ENCODE measurements at regions not wholly inside any gene's neighbourhood (a gene's known extent, or its start where the extent isn't known, plus 50 kb on each side); places are given as distances from the start of the nearest gene placed in this dataset.

DNA sequence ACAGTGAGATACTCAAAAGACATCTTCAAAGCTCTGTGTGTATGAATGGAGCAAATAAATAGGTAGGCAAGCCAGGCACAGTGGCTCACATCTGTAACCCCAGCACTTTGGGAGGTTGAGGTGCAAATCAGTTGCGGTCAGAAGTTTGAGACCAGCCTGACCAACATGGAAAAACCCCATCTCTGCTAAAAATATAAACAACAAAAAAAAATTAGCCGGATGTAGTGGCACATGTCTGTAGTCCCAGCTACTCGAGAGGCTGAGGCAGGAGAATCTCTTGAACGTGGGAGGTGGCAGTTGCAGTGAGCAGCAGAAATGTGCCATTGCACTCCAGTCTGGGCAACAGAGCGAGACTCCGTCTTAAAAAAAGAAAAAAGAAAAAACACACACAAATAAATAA lies 945.1 kb upstream of the PIK3C3 start:
- DNase-seq = no peak

DNA sequence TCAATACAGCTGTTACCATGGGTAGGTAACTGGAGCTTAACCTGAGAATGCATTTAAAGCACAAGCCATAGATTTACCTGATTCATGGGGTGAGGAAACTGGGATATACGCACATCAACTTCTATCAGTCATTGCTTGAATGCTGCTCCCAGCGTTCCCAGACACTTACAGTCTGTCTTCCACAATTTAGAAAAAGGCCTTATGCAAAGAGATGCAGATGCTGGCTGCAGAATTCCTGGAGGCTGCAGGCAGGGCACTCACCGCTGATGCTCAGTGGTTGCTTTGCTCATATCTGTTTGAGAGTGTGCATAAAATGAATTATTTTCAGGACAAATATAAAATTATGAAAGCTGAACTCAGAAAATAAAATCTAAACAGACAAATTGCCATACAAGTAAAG lies 950.7 kb upstream of the PIK3C3 start:
- DNase-seq = no peak

DNA sequence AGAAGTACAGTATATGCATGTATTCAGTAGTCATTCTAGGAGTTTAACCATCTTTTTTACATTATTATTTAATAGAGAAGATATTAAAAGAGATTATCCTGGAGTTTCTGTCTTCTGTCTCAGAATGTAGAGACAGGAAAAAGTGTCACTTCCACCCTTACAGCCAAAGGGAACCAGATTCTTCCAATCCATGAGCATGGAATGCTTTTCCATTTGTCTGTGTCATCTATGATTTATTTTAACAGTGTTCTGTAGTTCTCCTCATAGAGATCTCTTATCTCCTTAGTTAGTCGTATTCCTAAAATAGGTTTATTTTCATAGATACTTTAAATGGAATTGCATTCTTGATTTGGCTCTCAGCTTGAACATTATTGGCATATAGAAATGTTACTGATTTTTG lies 959.5 kb upstream of the PIK3C3 start:
- no peak for DNase-seq

DNA sequence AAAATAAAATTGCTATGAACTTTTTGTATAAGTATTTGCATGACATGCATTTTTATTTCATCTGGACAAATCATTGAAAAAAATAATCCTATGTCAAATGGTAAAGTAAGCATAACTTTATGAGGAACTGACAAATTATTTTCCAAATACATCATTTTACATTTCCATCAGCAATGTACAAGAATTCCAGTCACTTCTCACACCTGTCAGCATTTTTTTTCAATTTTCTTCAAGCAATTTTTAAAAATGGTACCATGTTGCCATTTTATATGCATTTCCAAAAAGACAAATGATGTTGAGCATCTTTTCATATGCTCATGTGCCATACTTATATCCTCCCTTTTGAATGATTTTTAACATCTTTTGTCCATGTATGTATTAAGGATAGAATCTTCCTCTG lies 961.7 kb upstream of the PIK3C3 start:
- DNase-seq = no peak

DNA sequence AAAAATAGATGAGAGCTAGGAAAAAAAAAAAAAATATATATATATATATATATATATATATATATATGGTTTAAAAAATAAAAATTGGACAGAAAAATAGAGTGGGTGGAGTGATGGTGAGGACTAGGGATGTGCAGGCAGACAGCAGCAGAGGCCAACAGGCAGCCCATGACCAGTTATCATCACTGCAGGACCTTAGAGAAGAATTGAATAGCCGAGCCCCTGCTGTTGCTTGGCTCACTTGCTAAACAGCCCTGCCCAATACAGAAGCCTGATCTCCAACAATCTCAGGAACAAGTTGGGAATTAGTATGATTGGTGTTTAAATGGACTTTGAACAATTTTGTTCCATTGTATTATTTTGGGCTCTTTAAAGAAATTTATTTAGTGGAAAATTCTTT lies 967.5 kb upstream of the PIK3C3 start:
- DNase-seq = no peak

DNA sequence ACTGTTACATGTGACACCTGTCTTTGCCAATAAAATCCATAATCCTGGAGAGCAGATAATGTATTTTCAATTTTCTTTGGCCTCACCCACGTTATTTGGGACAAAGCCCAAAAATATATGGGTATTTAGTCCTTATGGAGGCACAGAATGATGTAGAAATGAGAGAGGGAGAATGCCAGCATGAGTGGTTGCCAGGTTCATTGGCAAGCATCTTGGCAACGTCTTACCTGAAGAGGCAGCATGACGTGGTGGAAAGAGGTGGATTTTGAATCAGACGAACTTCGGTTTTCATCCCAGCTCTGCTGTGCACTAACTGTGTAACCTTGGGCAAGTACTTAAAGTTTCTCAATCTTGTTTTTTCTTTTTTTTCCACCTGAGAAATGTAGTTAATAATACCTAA lies 969.6 kb upstream of the PIK3C3 start:
- DNase-seq = no peak

DNA sequence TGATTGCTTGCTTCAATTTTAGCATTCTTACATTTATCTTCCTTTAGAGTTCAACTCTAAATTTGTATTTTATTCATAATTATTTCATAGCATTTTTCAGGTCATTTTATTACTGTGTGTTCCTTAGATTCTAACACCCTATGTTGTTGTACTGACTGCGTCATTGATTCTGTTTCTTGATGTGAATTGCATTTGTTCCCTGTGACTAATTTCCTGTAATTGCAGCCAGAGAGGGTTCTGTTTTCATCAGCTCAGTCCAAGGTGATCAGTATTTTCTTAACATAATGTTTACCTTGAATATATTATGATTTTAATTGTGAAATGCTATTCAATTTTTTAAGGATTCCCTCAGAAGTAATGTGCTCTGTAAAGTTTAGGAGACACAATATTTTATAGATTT lies 970.2 kb upstream of the PIK3C3 start:
- no peak for DNase-seq

DNA sequence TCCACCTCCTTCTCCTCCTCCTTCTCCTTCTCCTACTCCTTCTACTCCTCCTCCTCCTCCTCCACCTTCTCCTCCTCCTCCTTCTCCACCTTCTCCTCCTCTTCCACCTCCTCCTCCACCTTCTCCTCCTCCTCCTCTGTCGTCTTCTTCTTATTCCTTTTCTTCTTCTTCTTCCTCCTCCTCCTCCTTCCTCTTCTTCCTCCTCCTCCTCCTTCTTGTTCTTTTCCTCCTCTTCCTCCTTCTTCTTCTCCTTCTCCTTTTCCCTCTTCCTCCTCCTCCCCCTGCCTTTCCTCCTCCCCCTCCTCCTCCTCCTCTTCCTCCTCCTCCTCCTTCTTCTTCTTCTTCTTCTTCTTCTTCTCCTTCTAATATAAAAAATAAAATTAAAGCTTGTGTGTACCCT lies 971.2 kb upstream of the PIK3C3 start:
- no peak for DNase-seq

DNA sequence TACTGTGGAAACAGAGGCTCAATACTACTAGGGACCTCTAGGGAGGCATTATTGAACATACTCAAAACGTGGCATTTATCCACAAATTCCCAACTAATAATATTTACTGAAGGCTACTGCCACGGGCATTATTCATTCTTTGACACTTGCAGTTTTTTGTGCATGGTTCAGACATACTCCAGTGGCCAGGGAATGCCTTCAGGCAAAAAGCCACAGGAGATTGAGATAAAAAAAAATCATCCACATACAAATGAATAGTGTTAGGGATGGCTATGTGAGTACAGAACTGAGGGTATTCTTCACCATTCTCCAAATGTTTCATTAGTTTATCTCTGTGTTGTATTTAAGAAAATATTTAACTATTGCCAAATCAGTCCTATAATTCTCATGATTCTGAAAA lies 974.9 kb upstream of the PIK3C3 start:
- DNase-seq = no peak

DNA sequence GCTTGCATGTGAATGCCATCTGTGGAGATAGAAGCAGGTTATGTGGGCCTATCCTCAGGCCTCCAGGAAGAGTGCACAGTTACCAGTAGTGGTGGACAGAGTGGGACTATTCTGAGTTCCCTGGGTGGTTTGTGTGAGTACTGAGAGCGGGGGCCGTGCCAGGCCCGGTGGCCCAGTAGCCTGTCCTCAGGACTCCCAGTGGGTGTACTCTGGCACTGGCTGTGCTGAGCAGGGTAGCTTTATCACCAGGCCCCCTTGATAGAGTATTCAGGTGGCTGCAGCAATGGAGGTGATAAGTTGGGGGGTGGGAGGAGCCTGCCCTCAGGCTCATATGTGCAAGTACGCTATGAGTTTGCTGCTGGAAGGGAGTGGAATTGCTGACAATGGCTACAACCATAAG lies 979.0 kb upstream of the PIK3C3 start:
- no peak for DNase-seq

DNA sequence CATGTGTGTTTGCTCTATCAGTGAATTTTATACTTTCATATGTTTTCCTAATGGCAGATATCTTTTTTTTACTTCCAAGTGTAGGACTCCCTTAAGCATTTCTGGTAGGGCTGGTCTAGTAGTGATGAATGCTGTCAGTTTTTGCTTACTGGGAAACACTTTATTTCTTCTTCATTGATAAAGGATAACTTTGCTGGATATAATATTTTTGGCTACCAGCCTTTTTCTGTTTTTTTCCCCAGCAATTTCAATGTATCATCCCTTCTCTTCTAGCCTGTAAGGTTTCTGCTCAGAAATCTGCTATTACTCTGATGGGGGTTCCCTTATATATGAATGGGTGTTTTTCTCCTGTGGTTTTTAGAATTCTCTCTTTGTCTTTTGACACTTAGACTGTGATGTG lies 980.6 kb upstream of the PIK3C3 start:
- DNase-seq = no peak

DNA sequence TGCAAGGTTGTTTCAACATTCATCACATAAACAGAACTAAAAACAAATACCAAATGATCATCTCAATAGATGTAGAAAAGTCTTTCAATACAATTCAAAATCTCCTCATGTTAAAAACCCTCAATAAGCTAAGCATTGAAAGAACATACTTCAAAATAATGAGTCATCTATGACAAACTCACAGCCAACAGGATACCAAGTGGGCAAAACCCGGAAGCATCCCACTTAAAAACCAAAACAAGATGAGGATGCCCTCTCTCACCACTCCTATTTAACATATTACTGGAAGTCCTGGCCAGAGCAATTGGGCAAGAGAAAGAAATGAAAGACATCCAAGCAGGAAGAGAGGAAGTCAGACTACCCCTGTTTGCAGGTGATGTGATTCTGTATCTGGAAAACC lies 992.2 kb upstream of the PIK3C3 start:
- DNase-seq = no peak

DNA sequence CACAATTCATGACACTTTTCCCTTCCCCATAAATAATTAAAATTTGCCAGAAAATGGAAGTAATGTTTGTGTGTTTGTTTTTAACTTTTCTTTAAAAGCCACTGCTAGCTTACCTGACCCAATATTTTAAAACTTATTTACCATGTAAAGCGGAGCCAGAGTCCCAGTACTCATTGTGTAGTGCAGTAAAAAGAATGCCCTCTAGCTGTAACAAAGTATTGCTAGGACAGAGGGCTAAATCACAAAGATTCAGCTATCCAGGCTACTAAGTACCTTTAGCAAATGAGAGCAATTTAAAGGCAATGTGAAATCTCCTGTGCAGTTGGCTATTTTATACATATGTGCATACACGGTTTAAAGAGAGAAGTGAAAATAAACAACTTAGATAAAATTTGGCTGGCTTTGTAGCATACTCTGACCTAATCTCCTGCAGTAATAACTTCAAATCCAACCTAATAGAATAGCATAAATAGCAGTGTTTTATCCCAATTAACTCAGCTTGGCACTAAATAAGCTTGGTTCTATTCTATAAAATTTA lies 997.4 kb upstream of the PIK3C3 start:
- DNase-seq = no peak

DNA sequence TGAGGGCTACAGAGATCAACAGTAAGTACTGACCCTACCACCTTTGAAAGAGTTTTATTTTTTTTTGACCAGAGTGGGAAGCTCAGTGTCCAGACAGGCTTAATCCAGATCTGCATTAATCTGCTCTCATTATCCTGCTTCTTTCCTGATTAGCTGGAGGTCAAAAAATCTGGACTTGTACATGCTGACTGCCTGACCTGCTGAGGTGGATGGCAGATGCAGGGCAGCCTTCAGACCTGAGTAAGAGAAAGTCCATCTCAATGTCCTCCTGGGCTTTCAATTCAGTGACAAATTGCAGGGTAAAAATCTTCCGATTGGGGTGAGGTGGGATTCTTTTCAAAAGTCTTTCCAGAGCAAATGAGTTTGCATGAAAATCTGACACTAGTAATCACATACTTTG lies 998.8 kb upstream of the PIK3C3 start:
- no peak for DNase-seq

DNA sequence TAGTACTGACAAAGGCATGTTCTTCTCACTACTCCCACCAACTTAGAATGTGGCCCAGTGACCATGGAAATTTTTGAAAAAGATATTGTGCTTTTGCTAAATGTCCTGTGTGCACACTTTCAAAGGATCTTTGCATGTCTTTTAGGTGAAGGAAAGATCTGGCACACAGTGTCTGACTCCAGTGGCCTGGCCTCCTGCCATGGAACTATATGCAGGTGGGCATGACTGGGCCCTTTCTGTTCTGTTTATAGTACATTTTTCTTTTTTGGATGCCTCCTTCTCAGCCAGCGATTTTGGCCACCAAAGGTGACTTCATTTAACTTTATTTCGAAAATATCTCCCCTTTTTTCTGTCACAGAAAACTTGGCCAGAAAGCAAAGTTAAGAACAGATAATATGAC lies 999.7 kb upstream of the PIK3C3 start:
- no peak for DNase-seq

DNA sequence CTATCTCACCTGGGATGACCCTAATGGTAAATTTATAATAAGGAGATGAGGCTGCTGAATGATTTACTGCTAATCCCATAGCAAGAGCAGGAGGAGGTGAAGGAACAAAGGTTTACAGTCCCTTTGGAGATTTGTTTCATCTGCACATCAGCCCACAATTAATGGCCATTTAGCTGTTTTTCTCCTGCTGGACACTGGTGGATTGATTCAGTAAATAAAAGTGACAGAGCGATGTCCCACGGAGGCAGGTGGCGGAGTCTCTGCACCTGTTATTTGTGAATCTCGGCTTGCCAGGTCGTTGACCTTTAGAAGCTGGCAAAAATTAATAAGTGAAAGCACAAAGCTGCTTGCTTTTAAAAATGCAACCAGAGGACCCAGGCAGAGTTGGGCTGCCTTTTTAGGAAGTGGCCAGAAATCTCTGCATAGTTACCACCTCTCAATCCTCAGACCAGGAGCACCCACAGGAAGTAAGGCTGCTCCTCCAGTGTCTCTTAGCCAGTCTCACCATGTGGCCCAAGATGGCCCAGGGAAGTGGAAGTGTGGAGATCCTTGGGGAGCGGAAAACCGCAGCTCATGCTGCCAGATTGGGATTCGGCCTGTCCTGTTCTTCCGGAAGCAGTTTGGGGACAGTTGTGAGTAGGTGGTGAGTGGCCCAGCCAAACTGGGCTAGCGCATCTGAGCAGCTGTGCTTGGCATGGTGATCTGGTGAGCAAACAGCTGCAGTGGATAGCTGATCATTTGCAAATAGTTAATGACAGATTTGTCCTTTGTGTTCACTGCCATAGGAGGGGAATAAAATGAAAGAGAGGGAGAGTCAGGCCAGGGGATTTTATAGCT lies 1005.7 kb upstream of the PIK3C3 start:
- DNase-seq = no peak

DNA sequence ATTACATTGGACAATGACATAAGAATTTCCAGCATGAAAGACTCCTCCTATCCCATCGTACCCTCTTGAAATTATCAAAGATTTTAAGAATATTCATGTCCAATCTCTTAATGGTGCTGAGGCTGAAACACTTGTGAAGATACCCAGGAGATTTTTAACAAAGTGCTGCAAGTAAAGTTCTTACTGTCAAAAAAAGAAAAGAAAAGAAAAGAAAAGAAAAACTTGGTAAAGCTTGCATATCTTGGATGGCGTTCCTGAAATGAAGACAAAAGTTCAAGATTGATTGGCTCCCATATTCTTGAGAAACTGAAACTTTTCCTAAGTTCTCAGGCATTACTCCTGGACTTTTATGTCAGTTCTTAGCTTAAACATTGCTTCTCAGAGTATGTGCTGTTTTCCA lies 1010.5 kb upstream of the PIK3C3 start:
- DNase-seq = no peak

DNA sequence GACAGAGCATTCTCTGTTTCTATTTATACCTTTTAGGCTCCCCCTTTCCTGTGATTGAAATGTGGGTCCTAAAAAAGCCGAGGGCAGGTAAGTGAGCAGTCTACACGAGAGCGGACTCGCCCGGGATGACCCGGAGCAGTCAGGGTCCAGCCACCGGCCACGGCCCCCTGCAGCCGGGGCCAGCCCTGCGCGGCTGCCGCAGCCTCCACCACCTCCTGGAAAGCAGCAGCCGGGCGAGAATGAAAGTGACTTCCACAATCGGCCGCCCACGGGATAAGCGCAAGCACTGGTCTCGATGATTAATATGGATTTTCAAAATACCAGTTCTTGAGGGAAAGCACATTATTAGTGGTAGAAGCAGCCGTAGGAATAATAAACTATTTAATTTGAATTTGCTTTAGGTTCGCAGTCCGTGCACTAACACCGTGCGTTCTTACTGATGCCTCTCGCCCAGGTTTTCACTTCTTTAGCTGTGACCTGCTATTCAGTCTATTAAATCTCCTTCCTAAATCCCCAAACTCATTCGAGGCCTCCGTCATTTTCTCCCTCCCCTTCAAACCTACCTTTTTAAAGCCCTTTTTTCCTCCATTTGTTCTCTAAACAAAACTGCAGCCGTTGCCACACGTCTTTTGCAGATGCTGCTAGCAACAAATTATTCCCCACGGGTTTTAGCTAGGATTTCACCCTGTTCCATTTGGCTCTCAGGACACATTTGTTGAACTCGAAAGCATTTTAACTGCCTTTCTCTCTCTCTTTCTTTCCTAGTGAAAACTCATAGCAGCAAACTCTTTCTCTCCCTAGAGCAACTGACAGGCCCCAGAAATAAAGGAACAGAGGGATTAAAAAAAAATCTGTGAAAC lies 1015.1 kb upstream of the PIK3C3 start:
- no peak for DNase-seq

DNA sequence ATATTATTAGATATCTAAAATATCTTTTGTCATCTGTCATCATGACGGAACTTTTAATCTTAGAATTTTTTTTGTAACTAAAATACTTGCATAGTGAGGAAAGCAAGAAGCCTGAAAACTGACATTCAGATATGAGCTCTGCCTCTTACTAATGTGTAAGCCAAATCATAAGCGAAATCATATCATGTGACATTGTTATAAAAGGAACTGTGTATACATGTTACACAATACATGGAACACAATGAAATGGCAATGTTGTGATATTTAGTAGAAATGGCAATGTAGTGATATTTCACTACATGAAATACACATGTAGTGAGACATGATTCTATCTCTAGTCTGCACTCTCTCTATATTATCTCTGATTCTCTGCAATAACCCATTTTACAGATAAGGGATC lies 1016.4 kb upstream of the PIK3C3 start:
- no peak for DNase-seq

DNA sequence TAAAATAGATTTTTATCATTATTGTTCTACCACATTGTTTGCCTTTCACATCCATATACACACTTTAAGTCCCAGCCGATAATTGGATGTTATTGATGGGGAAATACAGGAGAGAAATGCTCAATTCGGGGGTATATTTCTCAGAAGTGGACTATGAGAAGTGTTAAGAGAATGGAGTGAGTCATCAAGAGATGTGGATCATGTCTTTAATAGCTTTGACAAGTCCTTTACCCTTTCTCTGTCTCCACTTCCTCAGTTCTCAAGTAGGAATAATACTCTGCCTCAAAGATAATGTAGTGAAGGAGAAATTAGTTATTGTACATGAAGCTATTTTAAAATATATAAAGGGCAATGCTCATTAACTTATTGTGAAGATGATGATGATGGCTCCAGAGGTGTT lies 1017.6 kb upstream of the PIK3C3 start:
- no peak for DNase-seq

DNA sequence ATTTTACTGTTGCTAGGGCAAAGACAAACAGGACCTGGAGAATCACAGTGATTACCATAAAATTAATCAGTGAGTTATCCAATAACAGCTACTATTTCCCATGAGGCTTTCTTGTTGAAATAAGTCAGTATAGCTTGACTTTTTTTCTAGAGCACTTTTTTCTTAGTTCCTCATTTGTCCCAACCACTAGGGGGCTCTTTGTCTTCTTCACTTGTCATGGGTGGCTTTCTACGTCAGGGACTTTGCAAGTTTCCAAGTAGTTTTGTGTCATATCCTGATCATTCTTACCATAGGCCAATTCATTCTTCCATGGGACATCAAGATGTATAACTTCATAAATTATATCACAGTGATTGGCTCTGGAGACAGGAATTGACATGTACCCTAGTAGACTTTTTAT lies 1019.6 kb upstream of the PIK3C3 start:
- peak; percentile 50 for DNase-seq

DNA sequence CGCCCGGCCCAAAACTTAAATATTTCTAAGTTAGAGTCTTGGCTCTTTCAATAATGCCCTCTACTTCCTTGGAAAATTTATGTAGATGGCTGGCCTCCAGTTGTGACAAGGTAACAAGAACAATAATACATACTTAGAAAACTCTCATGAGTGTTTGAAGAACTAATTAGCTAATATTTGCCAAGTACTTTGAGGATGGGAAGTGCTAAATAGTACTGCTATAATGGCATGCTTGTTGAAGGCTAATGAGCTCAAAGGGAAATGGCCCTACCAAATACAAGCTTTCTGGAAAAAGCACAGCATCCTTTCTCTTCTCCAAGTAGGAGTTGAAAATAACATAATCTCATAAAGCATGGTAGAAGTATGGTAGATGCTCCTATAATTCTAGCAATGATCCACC lies 1022.2 kb upstream of the PIK3C3 start:
- no peak for DNase-seq

DNA sequence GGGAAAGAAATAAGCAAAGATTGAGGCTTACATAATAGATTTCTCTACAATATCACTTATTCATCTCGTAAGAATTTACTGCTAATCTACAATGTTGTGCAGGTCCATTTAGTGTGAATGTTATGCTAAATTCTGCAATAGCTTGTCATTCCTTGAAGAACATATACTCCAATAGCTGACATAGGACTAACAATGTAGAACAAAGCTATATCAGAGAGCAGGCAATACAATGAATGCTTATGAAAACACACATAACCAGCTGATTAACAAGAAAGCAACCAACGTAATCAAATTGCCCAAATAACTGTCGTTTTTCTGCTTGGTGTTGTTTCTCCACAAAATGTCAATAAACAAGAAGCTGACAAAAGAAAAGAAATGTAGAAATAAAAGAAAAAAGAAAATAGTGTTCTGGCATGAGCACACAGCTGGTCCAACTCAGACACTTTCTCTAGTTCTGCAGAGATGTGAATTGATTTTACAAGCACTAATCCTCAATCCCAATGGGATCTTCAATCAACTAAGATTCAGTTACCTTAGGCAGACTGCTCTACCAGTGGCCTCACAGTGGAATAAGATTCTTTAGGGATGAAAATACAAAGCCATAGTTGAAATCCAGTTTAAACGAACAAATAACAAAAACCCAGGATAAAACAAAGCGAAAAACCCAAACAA lies 1024.7 kb upstream of the PIK3C3 start:
- DNase-seq = no peak

DNA sequence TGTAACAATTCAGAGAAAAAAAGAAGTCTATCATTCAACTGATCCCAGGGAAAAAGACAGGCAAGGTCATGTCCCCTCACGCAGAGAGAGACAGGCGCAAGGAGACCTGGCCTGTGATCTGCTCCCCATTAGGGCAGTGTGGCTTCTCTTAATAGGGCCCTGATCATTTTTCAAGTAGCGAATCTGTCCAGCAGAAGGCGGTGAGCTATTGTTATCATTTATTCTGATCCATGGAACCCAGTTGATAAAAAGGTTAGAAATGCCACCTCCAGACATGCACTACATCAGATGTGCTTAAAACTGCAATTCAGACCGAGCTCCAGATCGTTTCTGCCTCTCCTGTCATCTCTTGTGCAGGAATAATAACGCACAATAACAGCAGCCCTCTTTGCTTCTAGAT lies 1025.6 kb upstream of the PIK3C3 start:
- no peak for DNase-seq

Measured in hematopoietic multipotent progenitor cell treated with erythropoietin and hydrocortisone succinate and interleukin-3 and kit ligand, for 8 days (in vitro differentiated cells).